GM12892 (cell line): ENCODE measurements at regions not wholly inside any gene's neighbourhood (a gene's known extent, or its start where the extent isn't known, plus 50 kb on each side); places are given as distances from the start of the nearest gene placed in this dataset.

ENCODE experiments used
- DNase-seq: peaks from one replicate; pipeline ENCODE4 v3.0.0; 2011; ENCODE audit not compliant: insufficient read length
- FAIRE-seq: peaks from 2 replicates; lab custom pipeline; 2011; peaks lifted over from hg19 to GRCh38; lab: Jason Lieb, UNC
- POLR2A ChIP-seq: IDR thresholded peaks from 2 replicates; pipeline ENCODE4 v1.6.1; 2011; ENCODE audit warnings: low read depth, low read length, control low read depth
- POLR2AphosphoS5 ChIP-seq: IDR thresholded peaks from 2 replicates; pipeline ENCODE4 v1.6.1; 2011; ENCODE audit warnings: low read depth, low read length, control low read depth
- TAF1 ChIP-seq: IDR thresholded peaks from 2 replicates; pipeline ENCODE4 v1.6.1; 2011; ENCODE audit warnings: low read depth, mild to moderate bottlenecking, control low read depth, low read length, borderline replicate concordance

DNA sequence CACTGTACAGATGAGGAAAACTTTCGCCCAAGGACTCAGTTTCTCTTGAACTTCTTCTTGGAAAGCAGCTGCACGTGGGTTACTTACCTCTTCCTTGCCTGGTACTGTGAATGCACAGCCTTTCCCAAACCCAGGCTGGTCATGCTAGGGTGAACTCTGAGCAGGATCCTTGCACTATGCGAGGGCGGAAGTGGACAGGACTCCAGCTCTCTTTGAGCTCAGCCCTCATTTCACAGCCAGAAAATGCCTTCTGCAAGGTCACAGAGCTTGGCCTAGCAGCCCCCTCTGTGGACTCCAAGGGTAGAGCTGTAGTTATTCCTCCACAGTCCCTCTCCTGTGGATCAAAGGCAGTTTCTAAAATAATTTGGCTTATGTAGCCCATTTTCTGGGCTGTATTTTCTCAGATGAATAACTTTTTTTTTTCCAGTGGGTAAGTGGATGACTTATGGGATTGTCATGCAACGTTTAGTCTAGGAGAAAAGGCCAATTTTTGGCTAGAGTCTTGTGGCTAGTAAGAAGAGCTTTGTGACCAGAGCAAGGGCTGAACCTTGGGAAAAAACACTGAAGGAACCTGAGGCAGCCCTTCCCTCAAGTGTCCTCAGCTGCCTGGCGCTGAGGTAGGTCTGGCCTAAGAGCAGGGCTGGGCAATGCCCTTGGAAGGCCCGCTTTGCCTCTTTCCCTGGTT lies 172.7 kb downstream of the SCP2D1 start:
- no peak for FAIRE-seq
- DNase-seq: no peak
- no peak for TF ChIP-seq POLR2AphosphoS5
- no peak for TF ChIP-seq TAF1

DNA sequence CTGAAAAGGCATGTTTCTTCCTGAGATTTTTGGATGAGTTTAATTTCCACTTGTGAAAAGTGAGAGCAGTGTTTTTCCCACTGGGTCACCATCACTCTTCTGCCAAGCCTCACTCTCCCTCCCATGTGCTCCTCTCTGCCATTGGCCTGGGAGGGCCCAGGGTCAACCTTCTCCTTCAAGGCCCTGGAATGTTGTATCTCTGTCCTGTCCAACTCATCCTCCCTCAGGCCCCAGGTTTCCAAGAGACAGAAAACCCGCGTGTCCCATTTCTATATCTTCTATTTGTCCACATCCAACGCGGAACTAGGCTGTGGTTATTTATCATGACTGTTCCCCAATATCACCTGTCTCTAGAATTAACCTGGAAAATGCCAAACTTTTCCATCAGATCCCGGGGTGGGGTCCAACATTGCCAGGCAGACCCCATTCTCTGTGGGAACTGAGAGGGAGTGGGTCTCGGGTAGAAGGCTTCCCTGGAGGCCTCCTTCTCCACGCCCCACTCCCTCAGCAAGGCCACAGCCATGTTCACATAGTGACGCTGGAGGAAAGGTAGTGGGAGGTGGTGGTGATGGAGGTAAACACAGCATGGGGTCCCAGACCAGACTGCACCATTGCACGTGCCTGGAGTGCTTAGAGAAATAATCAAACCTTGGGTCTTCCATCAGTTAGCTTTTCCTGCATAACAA lies 173.5 kb downstream of the SCP2D1 start:
- TF ChIP-seq POLR2AphosphoS5: no peak
- no peak for TF ChIP-seq TAF1
- no peak for TF ChIP-seq POLR2A
- no peak for DNase-seq
- no peak for FAIRE-seq

DNA sequence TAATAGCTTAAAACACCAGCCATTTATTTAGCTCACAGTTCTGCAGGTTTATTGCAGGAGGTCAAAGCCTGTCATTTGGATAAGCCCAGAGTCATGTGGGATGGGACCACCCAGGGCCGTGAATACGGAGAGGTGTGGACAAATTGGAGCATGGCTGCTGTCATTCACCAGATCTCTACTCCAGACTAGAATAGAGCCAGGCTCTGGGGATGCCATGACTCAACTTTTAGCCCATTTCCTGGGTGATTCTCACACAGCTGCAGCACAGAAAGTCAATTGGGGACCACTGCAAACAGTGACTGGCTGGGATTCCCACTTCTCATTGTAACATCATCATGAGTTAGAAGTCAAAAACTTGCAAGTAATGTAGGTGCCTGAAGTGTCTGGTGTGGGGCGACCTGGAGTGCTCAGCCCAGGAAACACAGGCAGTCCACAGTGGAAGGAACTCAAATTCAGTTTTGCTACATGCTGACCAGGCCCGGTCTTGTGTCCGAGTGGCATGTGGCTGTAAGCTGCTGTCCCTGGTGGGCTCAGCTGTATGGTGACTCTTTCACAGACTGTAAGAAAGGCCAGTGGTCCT lies 174.3 kb downstream of the SCP2D1 start:
- DNase-seq (no peak), FAIRE-seq (no peak)
- TF ChIP-seq TAF1: no peak
- TF ChIP-seq POLR2AphosphoS5: no peak
- TF ChIP-seq POLR2A: no peak

DNA sequence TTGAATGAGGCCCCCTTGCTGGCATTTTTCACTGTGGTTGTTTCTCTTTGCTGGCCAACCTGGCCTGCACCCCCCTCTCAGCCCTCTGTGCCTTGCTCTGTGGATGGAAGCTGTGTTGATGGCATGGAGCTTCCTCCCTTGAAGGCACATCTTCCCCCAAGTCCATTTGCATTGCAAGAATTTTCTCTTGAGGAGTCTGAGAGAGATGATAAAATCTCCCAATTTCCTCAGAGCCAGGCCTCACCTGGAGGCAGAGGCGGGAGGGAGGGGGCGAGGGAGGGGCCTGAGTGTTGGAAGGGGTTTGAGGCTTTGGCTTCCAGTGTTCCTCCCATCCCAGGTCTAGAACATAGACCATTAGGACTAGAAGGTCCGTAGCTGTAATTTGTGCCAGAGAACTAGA lies 175.1 kb downstream of the SCP2D1 start:
- FAIRE-seq: no peak
- no peak for DNase-seq
- TF ChIP-seq POLR2A: no peak
- TF ChIP-seq POLR2AphosphoS5: no peak
- TF ChIP-seq TAF1: no peak

DNA sequence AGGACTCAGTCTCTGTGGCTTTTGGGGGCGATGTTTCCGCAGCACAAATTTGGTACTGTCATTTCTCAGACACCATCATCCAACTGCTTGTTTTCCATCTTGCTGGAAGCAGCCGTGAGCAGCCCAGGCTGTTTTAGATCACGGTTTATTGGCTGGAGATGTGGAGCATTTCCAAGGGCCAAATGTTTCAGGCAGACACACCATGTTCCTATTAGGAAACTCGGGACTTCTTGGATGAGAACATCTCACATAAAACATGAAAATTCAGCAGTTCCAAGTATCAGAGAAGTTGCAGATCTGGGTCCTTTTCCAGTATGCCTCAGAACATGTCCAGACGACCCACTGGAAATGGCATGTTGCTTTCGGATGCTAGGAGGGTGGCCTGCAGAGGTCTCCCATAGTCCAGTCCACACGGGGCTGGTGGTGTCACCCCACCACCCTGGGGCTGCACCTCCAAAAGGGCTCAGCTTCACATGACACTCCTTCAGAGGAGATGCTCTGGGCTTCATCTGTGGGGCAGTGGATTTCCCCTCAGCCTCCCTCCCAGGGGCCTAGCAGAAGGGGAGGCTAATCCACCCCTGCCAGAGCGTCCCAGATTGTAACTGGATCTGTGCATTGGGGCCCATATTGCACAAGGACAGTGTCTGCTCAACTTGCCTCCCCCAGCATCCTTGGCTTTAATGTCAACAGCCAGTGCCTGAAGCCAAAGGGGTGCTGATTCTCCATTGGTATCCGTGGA lies 176.3 kb downstream of the SCP2D1 start:
- no peak for TF ChIP-seq TAF1
- no peak for TF ChIP-seq POLR2A
- no peak for TF ChIP-seq POLR2AphosphoS5
- no peak for DNase-seq
- no peak for FAIRE-seq

DNA sequence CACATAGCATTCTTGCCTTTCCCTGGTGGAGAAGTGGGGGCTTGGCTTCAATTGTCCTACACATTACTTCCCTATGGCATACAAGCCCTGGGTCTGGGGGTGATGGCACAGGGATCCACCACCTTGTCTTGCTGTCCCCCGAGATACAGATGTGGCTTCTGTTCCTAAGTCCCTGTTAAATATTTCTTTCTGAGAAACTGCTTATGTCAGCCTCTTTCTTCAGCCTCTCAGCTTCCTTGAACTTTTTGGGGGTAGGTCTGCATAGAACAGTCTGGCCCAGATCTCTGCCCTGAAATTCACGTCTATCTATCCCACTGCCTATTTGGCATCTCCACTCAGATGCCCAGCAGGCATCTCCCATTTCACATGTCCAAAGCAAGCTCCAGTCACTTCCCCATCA lies 177.4 kb downstream of the SCP2D1 start:
- TF ChIP-seq POLR2AphosphoS5: no peak
- no peak for TF ChIP-seq TAF1
- no peak for DNase-seq
- no peak for FAIRE-seq

DNA sequence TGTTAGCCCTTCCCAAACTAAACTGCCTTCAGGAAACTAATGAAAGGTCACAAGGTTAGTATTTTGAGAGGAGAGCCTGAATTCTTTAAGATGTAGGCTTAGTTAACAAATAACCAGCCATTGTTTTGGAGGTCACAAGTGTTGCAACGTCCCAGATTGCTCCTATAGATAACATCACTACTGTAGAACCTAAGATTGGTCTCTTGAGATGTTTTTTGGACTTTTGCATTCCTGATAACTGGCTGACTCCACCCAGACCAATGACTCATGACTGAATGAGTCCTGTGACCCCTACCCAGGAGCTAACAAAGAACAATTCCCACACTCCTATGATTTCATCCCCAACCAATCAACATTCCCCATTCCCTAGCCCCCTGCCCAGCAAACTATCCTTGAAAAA lies 178.8 kb downstream of the SCP2D1 start:
- no peak for TF ChIP-seq TAF1
- no peak for TF ChIP-seq POLR2AphosphoS5
- no peak for TF ChIP-seq POLR2A
- FAIRE-seq (no peak), DNase-seq (no peak)

DNA sequence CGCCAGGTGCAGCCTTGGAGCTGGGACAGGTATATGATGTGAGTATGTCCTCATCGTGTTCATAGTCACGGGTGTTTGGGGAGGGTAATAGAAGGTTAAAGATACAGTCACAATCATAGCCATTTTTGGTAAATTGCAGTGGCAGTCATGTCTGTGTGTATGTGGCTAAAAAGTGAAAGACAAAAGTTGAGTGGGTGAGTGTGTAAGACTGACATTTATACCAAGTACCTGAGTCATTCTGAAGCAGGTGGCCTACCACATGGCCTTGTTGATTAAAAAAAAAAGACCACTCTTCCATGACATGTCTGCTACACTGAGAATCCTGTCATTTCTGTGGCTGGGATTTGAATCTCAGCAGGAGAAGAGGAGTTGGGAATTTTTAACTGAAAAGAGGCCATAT lies 181.9 kb downstream of the SCP2D1 start:
- FAIRE-seq: no peak
- no peak for DNase-seq
- TF ChIP-seq POLR2AphosphoS5 (no peak), POLR2A (no peak), TAF1 (no peak)

DNA sequence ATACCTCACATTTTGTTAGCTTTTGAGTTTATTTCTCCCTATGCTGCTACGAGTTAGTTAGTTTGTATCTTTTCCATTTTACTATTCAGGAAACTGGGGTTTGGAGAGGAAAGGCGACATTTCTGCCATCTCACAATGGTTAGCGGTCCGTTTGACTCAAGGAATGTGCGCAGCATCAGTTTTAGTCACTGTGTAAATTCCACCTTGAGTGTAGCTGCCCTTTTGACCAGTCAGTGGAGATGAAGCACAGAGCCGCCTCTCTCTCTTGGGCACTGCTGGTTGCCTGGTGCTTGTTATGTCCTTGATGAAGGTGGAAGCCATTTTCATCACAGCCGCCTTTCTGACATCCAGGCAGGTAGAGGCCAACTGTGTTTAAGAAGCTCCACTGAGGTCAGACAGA lies 185.5 kb downstream of the SCP2D1 start:
- TF ChIP-seq TAF1 (no peak), POLR2AphosphoS5 (no peak), POLR2A (no peak)
- no peak for DNase-seq
- no peak for FAIRE-seq

DNA sequence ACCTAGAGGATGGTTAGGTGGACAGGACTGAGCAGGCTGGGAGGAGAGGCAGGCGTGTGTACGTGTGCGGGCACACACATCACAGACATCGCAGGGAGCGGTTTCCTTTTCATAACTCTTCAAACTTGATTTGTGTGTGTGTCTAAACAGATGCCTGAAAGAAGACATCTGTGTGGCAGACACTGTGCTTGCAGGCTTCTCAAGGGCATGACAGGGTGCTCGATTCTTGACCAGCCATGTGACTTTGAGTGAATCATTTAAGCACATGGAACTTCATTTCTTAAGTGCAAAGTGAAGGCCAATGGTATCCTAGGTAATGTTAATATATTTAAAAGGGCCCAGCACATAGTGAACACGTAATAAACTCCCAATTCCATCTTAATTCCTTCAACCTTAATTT lies 186.5 kb downstream of the SCP2D1 start:
- no peak for DNase-seq
- FAIRE-seq: no peak
- TF ChIP-seq POLR2A (no peak), POLR2AphosphoS5 (no peak)

DNA sequence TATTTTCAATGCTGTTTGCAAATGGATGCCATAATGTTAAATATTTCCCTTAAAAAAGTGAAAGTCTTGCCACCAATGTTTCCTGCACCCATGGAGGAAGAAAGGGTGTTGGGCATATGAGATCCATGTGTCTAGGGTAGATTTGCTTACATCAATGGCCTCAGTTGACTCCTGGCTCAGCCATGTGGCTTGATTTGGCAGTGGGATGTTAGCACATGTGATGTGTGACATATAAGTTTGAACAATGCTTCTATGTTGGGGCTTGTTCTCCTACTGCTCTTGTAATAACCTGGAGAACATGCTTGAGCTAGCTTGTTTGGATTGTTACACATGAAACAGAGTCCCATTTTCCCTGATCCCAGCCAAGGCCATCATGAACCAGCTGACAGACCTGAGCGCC lies 187.6 kb downstream of the SCP2D1 start:
- no peak for DNase-seq
- TF ChIP-seq POLR2AphosphoS5 (no peak), POLR2A (no peak), TAF1 (no peak)
- FAIRE-seq: no peak
